Nephron (organoid): ENCODE measurements at regions not wholly inside any gene's neighbourhood (a gene's known extent, or its start where the extent isn't known, plus 50 kb on each side); places are given as distances from the start of the nearest gene placed in this dataset.

Experiments used
- H3K27ac Mint-ChIP-seq, 3 experiments: 2 replicates each; pipeline ENCODE4 v1.8.0; 2020; ENCODE audit warnings: mixed read lengths in 3 of 3, mild to moderate bottlenecking in 2 of 3, moderate library complexity in 1 of 3
- H3K27me3 Mint-ChIP-seq: 2 replicates; pipeline ENCODE4 v1.8.0; 2021; ENCODE audit warnings: low read depth, mild to moderate bottlenecking, moderate library complexity, mixed read lengths
- H3K36me3 Mint-ChIP-seq: 2 replicates; pipeline ENCODE4 v1.8.0; 2020; ENCODE audit warnings: low read depth, mixed read lengths
- H3K4me1 Mint-ChIP-seq: 2 replicates; pipeline ENCODE4 v1.8.0; 2020; ENCODE audit warnings: mixed read lengths
- H3K4me3 Mint-ChIP-seq, 3 experiments: 2 replicates each; pipeline ENCODE4 v1.8.0; 2020; ENCODE audit warnings: mild to moderate bottlenecking in 3 of 3, mixed read lengths in 3 of 3, moderate library complexity in 2 of 3
- H3K9me3 Mint-ChIP-seq: 2 replicates; pipeline ENCODE4 v1.8.0; 2020; ENCODE audit warnings: mixed read lengths
- TF ChIP-seq, protein P1 (sequence below), 3 experiments: fragments of 200-600 bp; sonication (generic); IDR thresholded peaks; one replicate each; pipeline ENCODE4 v1.5.0; 2021; ENCODE audit warnings: antibody characterized with exemption in 3 of 3; ENCODE audit not compliant: unreplicated experiment in 3 of 3

DNA sequence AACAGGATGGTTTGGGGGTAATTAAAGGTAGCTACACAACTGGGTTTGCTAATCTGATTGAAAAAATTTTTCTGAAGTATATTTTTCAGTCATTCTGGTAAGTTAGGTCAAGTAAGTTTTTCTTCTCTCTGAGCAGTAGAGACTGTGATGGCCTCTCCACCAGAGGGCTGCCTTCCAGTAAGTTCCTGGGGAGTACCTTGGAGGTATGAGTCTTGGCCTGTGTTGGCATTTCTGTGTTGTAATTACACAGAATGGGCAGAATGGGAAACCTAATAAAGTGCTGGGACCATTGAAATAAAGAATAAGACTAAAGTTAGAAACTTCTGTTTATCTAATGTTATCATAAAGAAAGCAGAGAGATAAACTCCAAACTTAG is 430.8 kb downstream of the ARHGEF28 start:
- H3K27me3 Mint-ChIP-seq, result no peaks in the 10 kb centered on the region
- peaks cover 39% of the 10 kb centered on the region for H3K4me1 Mint-ChIP-seq
- TF ChIP-seq, protein P1, sequence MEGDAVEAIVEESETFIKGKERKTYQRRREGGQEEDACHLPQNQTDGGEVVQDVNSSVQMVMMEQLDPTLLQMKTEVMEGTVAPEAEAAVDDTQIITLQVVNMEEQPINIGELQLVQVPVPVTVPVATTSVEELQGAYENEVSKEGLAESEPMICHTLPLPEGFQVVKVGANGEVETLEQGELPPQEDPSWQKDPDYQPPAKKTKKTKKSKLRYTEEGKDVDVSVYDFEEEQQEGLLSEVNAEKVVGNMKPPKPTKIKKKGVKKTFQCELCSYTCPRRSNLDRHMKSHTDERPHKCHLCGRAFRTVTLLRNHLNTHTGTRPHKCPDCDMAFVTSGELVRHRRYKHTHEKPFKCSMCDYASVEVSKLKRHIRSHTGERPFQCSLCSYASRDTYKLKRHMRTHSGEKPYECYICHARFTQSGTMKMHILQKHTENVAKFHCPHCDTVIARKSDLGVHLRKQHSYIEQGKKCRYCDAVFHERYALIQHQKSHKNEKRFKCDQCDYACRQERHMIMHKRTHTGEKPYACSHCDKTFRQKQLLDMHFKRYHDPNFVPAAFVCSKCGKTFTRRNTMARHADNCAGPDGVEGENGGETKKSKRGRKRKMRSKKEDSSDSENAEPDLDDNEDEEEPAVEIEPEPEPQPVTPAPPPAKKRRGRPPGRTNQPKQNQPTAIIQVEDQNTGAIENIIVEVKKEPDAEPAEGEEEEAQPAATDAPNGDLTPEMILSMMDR (IDR thresholded peaks at IDR 0.05; ENCODE audit: unreplicated experiment in 3 of 3), result peak; percentile 19 to 31 (median 28)
- no peaks in the 10 kb centered on the region for H3K9me3 Mint-ChIP-seq
- peak overlapping the region; percentile 91 to 96 (median 95) for H3K27ac Mint-ChIP-seq
- no peak overlapping the region for H3K4me3 Mint-ChIP-seq
- no peaks in the 10 kb centered on the region for H3K36me3 Mint-ChIP-seq

DNA sequence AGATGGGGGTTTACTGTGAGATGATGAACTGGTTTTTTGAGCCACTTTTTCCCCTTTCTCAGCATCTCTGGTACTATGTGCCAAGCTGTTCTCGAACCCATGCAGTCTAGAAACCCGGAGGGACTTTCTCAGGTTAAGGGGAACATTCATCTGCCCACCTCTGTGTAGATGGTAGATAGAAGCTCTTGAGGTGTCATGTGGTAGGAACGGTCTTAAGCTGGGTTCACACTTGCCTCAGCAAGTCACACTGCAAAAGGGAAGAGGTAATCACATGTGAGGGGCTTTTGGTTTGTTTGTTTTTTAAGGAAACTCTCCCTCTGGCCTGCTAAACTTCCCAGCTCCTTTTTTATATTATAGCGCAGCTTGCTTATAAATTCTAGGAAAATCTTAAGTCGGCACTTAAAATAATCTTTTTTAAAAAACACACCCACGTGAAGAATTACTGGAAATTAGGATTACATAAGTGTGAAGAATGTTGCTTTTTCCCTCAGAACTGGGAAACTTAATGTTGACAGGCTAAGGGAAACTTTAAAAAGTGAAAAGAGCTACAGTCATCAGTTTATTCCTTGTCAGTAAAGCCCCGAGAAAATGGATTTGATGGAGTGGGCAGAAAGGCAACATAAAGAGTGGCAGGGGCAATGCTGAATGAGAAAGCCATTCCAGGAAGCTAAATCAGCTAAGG is 430.3 kb downstream of the ARHGEF28 start:
- TF ChIP-seq, protein P1 (IDR thresholded peaks at IDR 0.05; ENCODE audit: unreplicated experiment in 3 of 3), result no peak
- no peaks in the 10 kb centered on the region for H3K36me3 Mint-ChIP-seq

DNA sequence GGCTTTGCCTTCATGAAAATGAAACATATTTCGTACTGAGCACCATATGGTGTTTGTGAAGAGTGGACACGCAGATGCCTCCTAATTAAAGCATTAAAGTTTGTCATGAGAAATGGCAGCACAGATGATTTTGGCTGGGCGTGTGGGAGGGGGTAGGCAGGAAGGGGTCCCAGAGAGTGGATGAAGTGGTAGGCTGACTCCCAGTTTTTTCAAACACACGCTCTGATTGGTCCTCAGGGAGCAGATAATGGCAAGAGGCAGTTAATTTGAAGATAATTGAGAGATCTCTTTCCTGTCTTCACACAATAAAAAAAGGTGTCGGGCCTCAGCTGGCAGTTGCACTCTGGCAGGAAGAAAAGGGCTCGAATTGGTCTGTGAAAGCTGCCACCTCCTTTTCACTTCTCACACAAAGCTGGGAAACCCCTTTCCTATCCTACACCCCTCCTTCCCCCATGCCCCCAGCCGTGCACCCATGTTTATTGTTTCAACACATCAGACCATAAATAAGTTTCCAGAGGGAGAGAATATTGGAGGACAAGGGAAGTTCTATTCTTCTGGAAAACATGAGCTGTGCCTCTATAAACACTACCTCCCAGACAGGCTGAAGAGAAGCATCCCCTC is 429.6 kb downstream of the ARHGEF28 start:
- Mint-ChIP-seq H3K27me3 (no peaks in the 10 kb centered on the region), H3K9me3 (no peaks in the 10 kb centered on the region), H3K4me3 (peak overlapping the region in 1 of 3 experiments; percentile 2), H3K36me3 (no peaks in the 10 kb centered on the region), H3K27ac (peak overlapping the region; percentile 91 to 96 (median 95)), H3K4me1 (peaks cover 39% of the 10 kb centered on the region)
- TF ChIP-seq, protein P1 (IDR thresholded peaks at IDR 0.05; ENCODE audit: unreplicated experiment in 3 of 3), result no peak

More for the DNA sequence above, 430.3 kb downstream of the ARHGEF28 start:
- no peaks in the 10 kb centered on the region for H3K9me3 Mint-ChIP-seq
- peak overlapping the region; percentile 91 to 96 (median 95) for H3K27ac Mint-ChIP-seq
- no peak overlapping the region for H3K4me3 Mint-ChIP-seq
- peaks cover 39% of the 10 kb centered on the region for H3K4me1 Mint-ChIP-seq
- no peaks in the 10 kb centered on the region for H3K27me3 Mint-ChIP-seq

DNA sequence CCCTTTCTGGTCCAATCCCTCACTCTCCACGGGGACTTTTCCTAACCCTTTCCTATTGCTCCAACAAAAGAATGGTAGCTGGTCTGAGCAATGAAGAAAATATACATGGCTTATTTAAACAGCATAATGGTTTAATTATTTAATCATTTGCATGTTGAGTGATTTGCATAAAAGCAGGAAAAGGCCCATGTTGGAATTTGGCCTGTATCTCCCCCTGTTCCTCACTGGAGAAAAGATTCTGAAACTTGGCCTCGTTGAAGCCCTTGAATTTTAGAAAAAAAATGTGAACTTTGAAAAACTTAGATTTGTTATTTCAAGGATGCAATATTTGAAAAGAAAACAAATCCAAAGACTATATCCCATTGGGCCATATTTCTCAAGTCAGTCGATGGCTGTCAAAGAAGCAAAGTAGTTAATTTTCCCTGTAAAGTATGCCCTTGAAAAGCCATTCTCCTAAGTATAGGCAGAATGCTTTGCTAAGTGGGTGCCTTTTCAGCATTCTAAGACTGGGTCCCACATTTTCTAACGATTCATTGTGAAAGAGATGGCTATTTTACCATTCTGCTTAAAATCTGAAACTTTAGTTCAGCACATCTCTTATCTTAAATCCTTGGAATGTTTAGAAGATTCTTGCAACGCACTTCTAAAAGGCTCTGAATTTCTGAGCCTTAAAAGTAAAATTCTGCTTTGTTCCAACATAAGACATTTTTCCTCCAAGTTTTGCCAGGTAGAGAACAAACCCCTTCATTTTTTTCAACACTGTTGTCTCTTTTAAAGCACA is 428.8 kb downstream of the ARHGEF28 start:
- Mint-ChIP-seq H3K27ac (peak overlapping the region; percentile 91 to 96 (median 95)), H3K36me3 (no peaks in the 10 kb centered on the region), H3K4me3 (no peak overlapping the region), H3K27me3 (no peaks in the 10 kb centered on the region), H3K4me1 (peaks cover 39% of the 10 kb centered on the region), H3K9me3 (no peaks in the 10 kb centered on the region)
- TF ChIP-seq, protein P1 (IDR thresholded peaks at IDR 0.05; ENCODE audit: unreplicated experiment in 3 of 3), result no peak

DNA sequence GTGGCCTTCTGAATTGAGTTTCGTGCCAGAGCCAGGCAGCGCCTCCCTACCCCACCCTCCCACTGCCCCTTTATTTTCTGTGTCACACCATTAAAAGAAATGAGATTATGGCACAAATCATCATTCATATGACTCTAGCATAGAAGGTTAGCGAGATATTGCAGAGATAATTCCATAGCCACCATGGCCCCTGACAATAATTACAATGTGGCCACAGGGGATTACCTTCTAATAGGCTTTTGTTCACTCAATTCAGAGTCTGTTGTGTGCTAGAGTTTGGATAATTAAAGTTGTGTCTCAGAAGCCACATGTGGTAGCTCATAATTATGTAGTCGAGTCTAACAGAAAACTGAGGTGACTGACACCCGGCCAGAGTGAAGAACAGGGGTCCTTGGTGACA is 428.1 kb downstream of the ARHGEF28 start:
- no peak overlapping the region for H3K4me3 Mint-ChIP-seq
- no peaks in the 10 kb centered on the region for H3K36me3 Mint-ChIP-seq
- H3K9me3 Mint-ChIP-seq, result no peaks in the 10 kb centered on the region
- TF ChIP-seq, protein P1 (IDR thresholded peaks at IDR 0.05; ENCODE audit: unreplicated experiment in 3 of 3), result no peak
- H3K4me1 Mint-ChIP-seq, result peaks cover 39% of the 10 kb centered on the region
- H3K27ac Mint-ChIP-seq, result peak overlapping the region in 2 of 3 experiments; percentile 95 to 96
- no peaks in the 10 kb centered on the region for H3K27me3 Mint-ChIP-seq
